GM23338 (cell line): ENCODE measurements at regions not wholly inside any gene's neighbourhood (a gene's known extent, or its start where the extent isn't known, plus 50 kb on each side); places are given as distances from the start of the nearest gene placed in this dataset.

Source experiments
- ATAC-seq: fragments of 200-7000 bp; cut with Tn5 transposase; 3 replicates; pipeline ENCODE4 v1.9.1; 2020
- DNase-seq: peaks from one replicate; pipeline ENCODE4 v3.0.0-alpha.2; 2015; ENCODE audit warnings: low spot score
- H2AFZ ChIP-seq: fragments of 200-600 bp; sonication (generic); 2 replicates; pipeline ENCODE4 v1.8.0; 2016; ENCODE audit warnings: antibody characterized with exemption, mild to moderate bottlenecking, moderate library complexity
- H3F3A ChIP-seq: fragments of 200-600 bp; sonication (generic); replicated peaks from 2 replicates; pipeline ENCODE4 v1.8.0; 2017; ENCODE audit warnings: antibody characterized with exemption, mixed run types, low read depth
- H3K27ac ChIP-seq: fragments of 200-600 bp; sonication (generic); 2 replicates; pipeline ENCODE4 v1.6.1; 2016; ENCODE audit warnings: low read depth
- H3K27me3 ChIP-seq: fragments of 200-600 bp; sonication (generic); 2 replicates; pipeline ENCODE4 v1.8.0; 2016; ENCODE audit warnings: mild to moderate bottlenecking, mixed run types, moderate library complexity; ENCODE audit not compliant: insufficient read depth
- H3K36me3 ChIP-seq: fragments of 200-600 bp; sonication (generic); 2 replicates; pipeline ENCODE4 v1.8.0; 2016; ENCODE audit warnings: mild to moderate bottlenecking; ENCODE audit not compliant: insufficient read depth
- H3K4me1 ChIP-seq: fragments of 200-600 bp; sonication (generic); 2 replicates; pipeline ENCODE4 v1.8.0; 2016; ENCODE audit warnings: mild to moderate bottlenecking, moderate library complexity; ENCODE audit not compliant: insufficient read depth
- H3K4me2 ChIP-seq: fragments of 200-600 bp; sonication (generic); 2 replicates; pipeline ENCODE4 v1.7.1; 2017; ENCODE audit warnings: mixed run types
- H3K4me3 ChIP-seq: fragments of 200-600 bp; sonication (generic); 2 replicates; pipeline ENCODE4 v1.6.1; 2016; ENCODE audit warnings: mixed run types
- H3K79me2 ChIP-seq: fragments of 200-600 bp; sonication (generic); replicated peaks from 2 replicates; pipeline ENCODE4 v1.8.0; 2017; ENCODE audit warnings: mild to moderate bottlenecking; ENCODE audit not compliant: insufficient read depth
- H3K9me2 ChIP-seq: fragments of 200-600 bp; sonication (generic); 2 replicates; pipeline ENCODE4 v1.8.0; 2017; ENCODE audit not compliant: insufficient read depth
- H4K20me1 ChIP-seq: fragments of 200-600 bp; sonication (generic); replicated peaks from 2 replicates; pipeline ENCODE4 v1.8.0; 2017; ENCODE audit warnings: mild to moderate bottlenecking; ENCODE audit not compliant: insufficient read depth
- H3K27ac Mint-ChIP-seq: 2 replicates; pipeline ENCODE4 v1.8.0; 2020; ENCODE audit warnings: inconsistent platforms, mild to moderate bottlenecking, moderate library complexity, mixed read lengths
- H3K27me3 Mint-ChIP-seq: 3 replicates; pipeline ENCODE4 v1.8.0; 2022; ENCODE audit warnings: low read depth, mild to moderate bottlenecking, moderate library complexity, mixed read lengths, inconsistent platforms; ENCODE audit not compliant: insufficient read depth, poor library complexity
- H3K36me3 Mint-ChIP-seq: 3 replicates; pipeline ENCODE4 v1.8.0; 2021; ENCODE audit warnings: low read depth, mild to moderate bottlenecking, inconsistent platforms, moderate library complexity, mixed read lengths
- H3K4me1 Mint-ChIP-seq: 3 replicates; pipeline ENCODE4 v1.8.0; 2020; ENCODE audit warnings: mild to moderate bottlenecking, inconsistent platforms, mixed read lengths
- H3K4me3 Mint-ChIP-seq: 3 replicates; pipeline ENCODE4 v1.8.0; 2021; ENCODE audit warnings: moderate library complexity, mild to moderate bottlenecking, inconsistent platforms, mixed read lengths
- H3K9me3 Mint-ChIP-seq: 3 replicates; pipeline ENCODE4 v1.8.0; 2020; ENCODE audit warnings: moderate library complexity, mild to moderate bottlenecking, inconsistent platforms, mixed read lengths
- CREB1 ChIP-seq: fragments of 250-450 bp; sonication (Bioruptor Pico); IDR thresholded peaks from 2 replicates; pipeline ENCODE4 v1.5.0; 2020; ENCODE audit warnings: low read depth, mild to moderate bottlenecking, moderate library complexity
- ETS1 ChIP-seq: IDR thresholded peaks from 2 replicates; pipeline ENCODE4 v1.6.1; 2016; ENCODE audit warnings: antibody characterized with exemption
- EZH2phosphoT487 ChIP-seq: fragments of 200-600 bp; sonication (generic); IDR thresholded peaks from one replicate; pipeline ENCODE4 v1.8.1; 2018; ENCODE audit warnings: antibody characterized with exemption; ENCODE audit not compliant: unreplicated experiment
- JUNB ChIP-seq: IDR thresholded peaks from one replicate; pipeline ENCODE4 v1.6.1; 2016; ENCODE audit warnings: antibody characterized with exemption; ENCODE audit not compliant: unreplicated experiment
- NANOG ChIP-seq: IDR thresholded peaks from 2 replicates; pipeline ENCODE4 v1.6.1; 2016; ENCODE audit warnings: antibody characterized with exemption, borderline replicate concordance
- REST ChIP-seq: IDR thresholded peaks from one replicate; pipeline ENCODE4 v1.6.1; 2018; ENCODE audit warnings: antibody characterized with exemption; ENCODE audit not compliant: unreplicated experiment
- ZNF114 ChIP-seq: fragments of 250-450 bp; sonication (Bioruptor Pico); IDR thresholded peaks from 2 replicates; pipeline ENCODE4 v1.5.0; 2020; ENCODE audit warnings: mild to moderate bottlenecking, moderate library complexity
- TF ChIP-seq, protein P1 (sequence below): fragments of 250-450 bp; sonication (Bioruptor Pico); IDR thresholded peaks from 2 replicates; pipeline ENCODE4 v1.5.0; 2020; ENCODE audit warnings: mild to moderate bottlenecking, moderate library complexity

DNA sequence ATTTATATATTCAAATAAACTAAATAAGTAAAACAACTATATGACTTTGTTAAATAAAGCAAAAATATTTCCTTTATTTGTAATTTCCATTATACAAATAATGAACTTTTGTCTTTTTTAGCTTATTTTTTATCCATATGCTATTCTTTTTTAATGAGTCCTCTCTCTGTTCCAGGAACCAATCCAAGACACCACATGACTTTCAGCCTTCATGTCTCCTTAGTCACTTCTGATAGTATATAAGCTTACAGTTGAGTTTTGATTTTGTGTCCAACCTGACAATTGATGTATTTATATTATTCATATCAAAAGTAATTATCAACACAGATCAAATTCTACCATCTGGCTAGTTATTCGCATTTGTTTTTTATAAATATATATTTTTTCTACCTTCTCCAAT lies 582.3 kb upstream of the GJE1 start (continued):
- TF ChIP-seq, protein P1, sequence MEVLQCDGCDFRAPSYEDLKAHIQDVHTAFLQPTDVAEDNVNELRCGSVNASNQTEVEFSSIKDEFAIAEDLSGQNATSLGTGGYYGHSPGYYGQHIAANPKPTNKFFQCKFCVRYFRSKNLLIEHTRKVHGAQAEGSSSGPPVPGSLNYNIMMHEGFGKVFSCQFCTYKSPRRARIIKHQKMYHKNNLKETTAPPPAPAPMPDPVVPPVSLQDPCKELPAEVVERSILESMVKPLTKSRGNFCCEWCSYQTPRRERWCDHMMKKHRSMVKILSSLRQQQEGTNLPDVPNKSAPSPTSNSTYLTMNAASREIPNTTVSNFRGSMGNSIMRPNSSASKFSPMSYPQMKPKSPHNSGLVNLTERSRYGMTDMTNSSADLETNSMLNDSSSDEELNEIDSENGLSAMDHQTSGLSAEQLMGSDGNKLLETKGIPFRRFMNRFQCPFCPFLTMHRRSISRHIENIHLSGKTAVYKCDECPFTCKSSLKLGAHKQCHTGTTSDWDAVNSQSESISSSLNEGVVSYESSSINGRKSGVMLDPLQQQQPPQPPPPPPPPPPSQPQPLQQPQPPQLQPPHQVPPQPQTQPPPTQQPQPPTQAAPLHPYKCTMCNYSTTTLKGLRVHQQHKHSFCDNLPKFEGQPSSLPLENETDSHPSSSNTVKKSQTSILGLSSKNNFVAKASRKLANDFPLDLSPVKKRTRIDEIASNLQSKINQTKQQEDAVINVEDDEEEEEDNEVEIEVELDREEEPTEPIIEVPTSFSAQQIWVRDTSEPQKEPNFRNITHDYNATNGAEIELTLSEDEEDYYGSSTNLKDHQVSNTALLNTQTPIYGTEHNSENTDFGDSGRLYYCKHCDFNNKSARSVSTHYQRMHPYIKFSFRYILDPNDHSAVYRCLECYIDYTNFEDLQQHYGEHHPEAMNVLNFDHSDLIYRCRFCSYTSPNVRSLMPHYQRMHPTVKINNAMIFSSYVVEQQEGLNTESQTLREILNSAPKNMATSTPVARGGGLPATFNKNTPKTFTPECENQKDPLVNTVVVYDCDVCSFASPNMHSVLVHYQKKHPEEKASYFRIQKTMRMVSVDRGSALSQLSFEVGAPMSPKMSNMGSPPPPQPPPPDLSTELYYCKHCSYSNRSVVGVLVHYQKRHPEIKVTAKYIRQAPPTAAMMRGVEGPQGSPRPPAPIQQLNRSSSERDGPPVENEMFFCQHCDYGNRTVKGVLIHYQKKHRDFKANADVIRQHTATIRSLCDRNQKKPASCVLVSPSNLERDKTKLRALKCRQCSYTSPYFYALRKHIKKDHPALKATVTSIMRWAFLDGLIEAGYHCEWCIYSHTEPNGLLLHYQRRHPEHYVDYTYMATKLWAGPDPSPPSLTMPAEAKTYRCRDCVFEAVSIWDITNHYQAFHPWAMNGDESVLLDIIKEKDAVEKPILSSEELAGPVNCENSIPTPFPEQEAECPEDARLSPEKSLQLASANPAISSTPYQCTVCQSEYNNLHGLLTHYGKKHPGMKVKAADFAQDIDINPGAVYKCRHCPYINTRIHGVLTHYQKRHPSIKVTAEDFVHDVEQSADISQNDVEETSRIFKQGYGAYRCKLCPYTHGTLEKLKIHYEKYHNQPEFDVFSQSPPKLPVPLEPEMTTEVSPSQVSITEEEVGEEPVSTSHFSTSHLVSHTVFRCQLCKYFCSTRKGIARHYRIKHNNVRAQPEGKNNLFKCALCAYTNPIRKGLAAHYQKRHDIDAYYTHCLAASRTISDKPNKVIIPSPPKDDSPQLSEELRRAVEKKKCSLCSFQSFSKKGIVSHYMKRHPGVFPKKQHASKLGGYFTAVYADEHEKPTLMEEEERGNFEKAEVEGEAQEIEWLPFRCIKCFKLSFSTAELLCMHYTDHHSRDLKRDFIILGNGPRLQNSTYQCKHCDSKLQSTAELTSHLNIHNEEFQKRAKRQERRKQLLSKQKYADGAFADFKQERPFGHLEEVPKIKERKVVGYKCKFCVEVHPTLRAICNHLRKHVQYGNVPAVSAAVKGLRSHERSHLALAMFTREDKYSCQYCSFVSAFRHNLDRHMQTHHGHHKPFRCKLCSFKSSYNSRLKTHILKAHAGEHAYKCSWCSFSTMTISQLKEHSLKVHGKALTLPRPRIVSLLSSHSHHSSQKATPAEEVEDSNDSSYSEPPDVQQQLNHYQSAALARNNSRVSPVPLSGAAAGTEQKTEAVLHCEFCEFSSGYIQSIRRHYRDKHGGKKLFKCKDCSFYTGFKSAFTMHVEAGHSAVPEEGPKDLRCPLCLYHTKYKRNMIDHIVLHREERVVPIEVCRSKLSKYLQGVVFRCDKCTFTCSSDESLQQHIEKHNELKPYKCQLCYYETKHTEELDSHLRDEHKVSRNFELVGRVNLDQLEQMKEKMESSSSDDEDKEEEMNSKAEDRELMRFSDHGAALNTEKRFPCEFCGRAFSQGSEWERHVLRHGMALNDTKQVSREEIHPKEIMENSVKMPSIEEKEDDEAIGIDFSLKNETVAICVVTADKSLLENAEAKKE (CRISPR knock-in tag), result no peak
- TF ChIP-seq JUNB, result no peak
- TF ChIP-seq CREB1 (CRISPR knock-in tag), result no peak
- TF ChIP-seq ETS1, result no peak
- TF ChIP-seq EZH2phosphoT487, result no peak
- TF ChIP-seq NANOG, result no peak

- Mint-ChIP-seq H3K27me3 (no peaks in the 10 kb centered on the region), H3K4me1 (no peaks in the 10 kb centered on the region; the same call in 2 of the 3 replicates), H3K36me3 (peaks cover 63% of the 10 kb centered on the region), H3K9me3 (peaks cover 38% of the 10 kb centered on the region), H3K27ac (no peak overlapping the region), H3K4me3 (no peak overlapping the region)
- Histone ChIP-seq H3K4me1 (no peaks in the 10 kb centered on the region), H3K36me3 (0 out of 2 replicates have a peak, but pooled peaks cover 4% of the 10 kb centered on the region), H3K79me2 (no peaks in the 10 kb centered on the region), H3K27me3 (no peaks in the 10 kb centered on the region), H3K4me3 (no peak overlapping the region), H3K4me2 (no peak overlapping the region), H3K9me2 (no peaks in the 10 kb centered on the region), H2AFZ (no peak overlapping the region), H4K20me1 (no peaks in the 10 kb centered on the region), H3F3A (no peaks in the 10 kb centered on the region), H3K27ac (no peak overlapping the region)
- ATAC-seq, result no peak
- DNase-seq, result no peak
- TF ChIP-seq REST, result no peak
- TF ChIP-seq NANOG, result no peak
- TF ChIP-seq JUNB, result no peak
- no peak for TF ChIP-seq ZNF114 (CRISPR knock-in tag)
- TF ChIP-seq EZH2phosphoT487, result no peak
Observed at GRCh38 chr6:141548966-141549365, 583.8 kb upstream of the GJE1 start.
